Breast epithelium (tissue), 3 donors: ENCODE measurements at regions not wholly inside any gene's neighbourhood (a gene's known extent, or its start where the extent isn't known, plus 50 kb on each side); places are given as distances from the start of the nearest gene placed in this dataset.

ENCODE experiments used
- POLR2A ChIP-seq: fragments of 450-650 bp; IDR thresholded peaks from one replicate; pipeline ENCODE4 v1.6.1; 2016; ENCODE audit warnings: antibody characterized with exemption, mild to moderate bottlenecking, moderate library complexity
- TF ChIP-seq, protein P1 (sequence below), 3 donors: fragments of 450-650 bp; IDR thresholded peaks; one replicate each; pipeline ENCODE4 v1.5.1; 2016 to 2017; ENCODE audit warnings: antibody characterized with exemption in 3 of 3, mild to moderate bottlenecking in 3 of 3, moderate library complexity in 3 of 3

DNA sequence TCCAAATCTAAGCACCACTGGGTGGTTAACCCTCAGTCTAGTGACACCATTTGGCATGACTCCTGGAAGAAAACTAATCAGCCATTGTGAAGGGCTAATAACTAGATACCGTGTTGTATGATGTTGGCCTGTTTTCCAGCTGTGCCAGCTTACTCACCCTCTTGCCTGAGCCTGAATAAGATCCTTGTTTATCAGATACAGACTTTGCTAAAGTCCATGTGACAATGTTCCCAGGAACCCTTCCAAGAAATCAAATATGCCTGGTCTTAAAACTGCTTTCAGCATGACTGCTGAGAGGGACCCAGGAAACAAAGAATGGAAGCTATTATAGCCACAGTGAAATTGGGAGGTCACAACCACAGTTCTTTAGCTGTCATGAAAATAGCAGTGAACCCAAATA, 640.8 kb upstream of the INTU start:
- no peak for TF ChIP-seq POLR2A
- TF ChIP-seq, protein P1, sequence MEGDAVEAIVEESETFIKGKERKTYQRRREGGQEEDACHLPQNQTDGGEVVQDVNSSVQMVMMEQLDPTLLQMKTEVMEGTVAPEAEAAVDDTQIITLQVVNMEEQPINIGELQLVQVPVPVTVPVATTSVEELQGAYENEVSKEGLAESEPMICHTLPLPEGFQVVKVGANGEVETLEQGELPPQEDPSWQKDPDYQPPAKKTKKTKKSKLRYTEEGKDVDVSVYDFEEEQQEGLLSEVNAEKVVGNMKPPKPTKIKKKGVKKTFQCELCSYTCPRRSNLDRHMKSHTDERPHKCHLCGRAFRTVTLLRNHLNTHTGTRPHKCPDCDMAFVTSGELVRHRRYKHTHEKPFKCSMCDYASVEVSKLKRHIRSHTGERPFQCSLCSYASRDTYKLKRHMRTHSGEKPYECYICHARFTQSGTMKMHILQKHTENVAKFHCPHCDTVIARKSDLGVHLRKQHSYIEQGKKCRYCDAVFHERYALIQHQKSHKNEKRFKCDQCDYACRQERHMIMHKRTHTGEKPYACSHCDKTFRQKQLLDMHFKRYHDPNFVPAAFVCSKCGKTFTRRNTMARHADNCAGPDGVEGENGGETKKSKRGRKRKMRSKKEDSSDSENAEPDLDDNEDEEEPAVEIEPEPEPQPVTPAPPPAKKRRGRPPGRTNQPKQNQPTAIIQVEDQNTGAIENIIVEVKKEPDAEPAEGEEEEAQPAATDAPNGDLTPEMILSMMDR (IDR thresholded peaks at IDR 0.05) = no peak
